Amygdala (tissue), 56 donors: ENCODE measurements at regions not wholly inside any gene's neighbourhood (a gene's known extent, or its start where the extent isn't known, plus 50 kb on each side); places are given as distances from the start of the nearest gene placed in this dataset.

Experiments
- DNase-seq, 56 donors: peaks; one replicate each; lab custom pipeline; 2025; lab: John Stamatoyannopoulos, UW

DNA sequence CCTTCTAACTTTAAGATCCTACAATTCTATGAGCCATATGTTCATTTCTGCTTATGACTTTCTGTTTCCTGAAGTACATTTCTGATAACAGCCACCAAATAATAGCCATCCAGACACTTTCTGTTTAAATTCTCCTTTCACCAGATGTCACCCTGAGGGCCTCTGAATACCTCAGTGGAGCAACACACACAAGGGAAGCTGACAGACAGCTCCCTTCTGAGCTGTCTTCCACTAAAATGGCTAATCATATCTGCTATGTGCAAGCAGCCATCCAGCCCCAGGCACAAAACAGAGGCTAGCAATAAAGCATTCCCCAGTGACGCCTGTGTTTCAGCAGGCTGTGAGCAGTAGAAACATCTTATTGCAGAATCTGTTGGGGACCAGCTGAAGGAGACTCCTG, 666.6 kb upstream of the UBE2E2 start:
- DNase-seq, result no peak

DNA sequence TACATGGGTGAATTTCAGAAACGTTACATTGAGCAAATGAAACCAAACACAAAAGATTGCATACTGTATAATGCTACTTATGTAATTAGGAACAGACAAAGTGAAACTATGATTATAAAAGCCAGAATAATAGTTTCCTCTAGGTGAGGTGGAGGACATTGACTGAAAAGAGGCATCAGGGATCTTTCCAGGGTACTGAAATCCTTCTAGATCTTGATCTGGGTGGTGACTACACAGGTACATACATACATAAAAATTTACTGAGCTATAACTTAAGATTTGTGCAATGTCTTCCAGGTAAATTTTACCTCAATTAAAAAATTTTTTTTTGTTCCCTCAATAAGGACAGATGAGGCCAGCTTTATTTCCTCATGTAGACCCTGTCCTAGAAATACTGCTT, 665.6 kb upstream of the UBE2E2 start:
- DNase-seq, result no peak

DNA sequence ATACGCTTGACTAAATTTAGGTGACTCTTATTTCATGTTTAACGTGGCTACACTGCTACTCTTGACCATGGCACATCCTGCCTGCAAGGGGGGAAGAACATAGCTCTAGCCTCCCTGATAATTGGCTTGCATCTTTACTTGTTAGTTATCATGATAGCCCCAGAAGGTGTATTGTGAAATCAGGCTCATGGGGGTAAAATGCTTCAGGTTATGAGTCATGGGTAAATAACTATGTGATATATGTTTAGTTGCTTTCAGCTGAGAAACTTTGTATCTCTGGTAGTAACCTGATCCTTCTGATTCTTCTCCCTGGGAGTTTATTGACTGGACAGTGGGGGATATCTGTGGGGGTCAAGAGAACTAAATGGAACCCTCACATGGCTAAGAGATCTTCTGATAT, 660.8 kb upstream of the UBE2E2 start:
- DNase-seq, result no peak

- DNase-seq, result no peak
These were observed 647.2 kb upstream of the UBE2E2 start for GRCh38 chr3:22555753-22556435.

DNA sequence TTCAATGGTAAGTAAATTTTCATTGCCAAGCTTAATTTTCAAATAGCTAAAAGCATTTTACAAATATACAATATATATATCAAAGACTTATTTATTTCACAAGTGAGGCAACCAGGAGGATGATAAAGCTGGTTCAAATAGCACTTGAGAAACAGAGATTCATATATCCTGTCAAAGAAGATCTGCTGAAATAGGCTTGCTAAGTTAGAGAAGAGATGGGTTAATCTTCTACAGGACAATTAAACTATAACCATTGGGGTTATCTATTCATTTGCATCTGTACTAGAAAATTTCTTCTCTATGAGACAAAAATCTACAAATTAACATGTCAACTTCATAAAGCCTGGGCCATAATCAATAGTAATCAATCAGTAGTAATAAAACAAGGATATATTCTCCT, 637.7 kb upstream of the UBE2E2 start:
- DNase-seq, result no peak

DNA sequence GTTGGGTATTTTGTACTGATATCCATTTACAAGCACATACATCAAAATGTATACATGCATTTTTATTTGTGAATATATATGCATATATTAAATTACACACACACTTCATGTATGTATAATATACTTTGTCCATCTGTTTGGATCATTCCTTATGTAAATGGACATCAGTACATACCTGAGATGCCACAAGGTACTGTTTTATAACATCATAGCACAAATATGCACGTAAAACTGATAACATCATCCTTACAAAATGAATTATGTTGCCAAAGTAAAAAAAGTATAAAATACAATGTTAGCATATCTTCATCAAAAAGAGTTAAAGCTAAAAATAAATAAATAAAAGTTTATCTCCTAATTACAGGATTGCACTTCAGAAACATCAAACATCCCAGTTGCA, 634.8 kb upstream of the UBE2E2 start:
- no peak for DNase-seq

- DNase-seq, result no peak
These were observed 633.6 kb upstream of the UBE2E2 start for GRCh38 chr3:22569570-22569969.

DNA sequence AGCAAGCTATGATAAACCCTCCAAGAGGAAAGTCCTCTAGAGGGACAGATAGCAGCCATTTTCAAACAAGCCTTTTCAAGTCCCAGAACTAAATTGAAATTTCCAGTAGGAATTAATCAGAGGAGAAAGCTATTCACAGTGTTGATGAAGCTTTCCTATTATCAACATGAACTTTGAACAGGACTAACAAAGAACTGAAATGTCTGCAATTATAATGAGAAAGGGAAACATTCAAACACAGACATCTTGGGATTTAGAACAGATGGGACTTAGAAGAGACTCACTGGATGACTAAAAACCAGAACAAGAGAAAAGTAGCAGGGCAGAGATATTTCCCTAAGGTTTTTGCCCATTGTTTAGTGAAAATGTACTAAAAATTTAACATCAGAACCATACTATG, 622.1 kb upstream of the UBE2E2 start:
- no peak for DNase-seq

DNA sequence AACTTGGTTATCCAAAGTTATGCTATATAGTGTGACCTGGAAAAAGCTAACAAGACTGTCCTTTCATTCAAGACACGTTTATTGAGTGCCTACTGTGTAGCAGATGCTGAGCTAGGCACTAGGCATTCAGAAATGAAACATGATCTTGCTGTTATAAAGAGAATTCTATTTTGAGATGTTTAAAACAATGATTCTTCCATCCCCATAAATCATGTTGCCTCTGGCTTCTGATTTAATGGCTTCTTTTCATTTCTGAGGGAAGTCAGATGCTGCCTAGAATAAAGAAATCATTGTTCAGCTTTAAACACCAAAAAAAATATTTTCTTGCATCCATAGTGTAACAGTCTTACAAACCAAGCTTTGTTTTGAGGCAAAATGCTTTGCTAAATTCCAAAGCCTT, 620.9 kb upstream of the UBE2E2 start:
- DNase-seq, result no peak

- no peak for DNase-seq
These were observed 617.6 kb upstream of the UBE2E2 start for GRCh38 chr3:22585504-22585903.

DNA sequence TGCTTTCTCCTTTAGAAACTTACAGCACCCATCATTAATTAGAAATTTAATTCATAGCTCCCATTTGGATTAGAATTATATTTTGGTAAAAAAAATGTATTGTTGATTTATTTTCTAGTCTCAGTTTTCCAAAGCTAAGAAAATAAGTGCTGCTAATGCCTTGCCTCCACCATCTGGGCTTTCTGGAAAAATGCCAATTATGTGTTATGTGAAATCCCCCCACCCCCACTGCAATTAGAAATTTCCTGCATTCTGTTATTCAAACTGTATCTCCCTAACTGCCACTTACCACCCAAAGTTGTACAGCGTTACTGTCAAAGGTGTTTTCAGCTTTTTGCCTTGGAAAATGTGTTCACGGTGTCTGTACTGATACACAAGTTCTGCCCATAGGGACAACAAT, 617.2 kb upstream of the UBE2E2 start:
- DNase-seq, result no peak

- no peak for DNase-seq
These were observed 615.7 kb upstream of the UBE2E2 start for GRCh38 chr3:22587446-22587845.

DNA sequence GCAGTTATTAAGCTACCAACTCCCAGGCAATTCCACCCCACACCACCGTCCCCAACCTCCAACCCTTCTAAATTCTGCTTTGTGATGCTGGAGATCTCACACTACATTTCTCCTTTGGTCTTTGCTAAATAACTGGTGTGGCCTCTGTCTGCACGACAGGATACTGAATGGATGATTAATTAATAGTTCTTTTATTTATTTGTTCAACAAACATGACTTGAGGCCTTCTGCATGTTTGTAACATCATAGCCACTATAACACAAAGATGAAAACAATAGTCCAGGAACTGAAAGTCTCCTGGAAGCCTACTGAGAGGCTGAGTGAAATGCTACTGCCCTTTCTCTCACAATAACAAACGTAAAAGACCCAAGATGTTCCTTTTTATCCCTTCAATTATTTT, 609.5 kb upstream of the UBE2E2 start:
- no peak for DNase-seq

- DNase-seq, result no peak
These were observed 608.1 kb upstream of the UBE2E2 start for GRCh38 chr3:22594990-22595389.

- no peak for DNase-seq
These were observed 596.7 kb upstream of the UBE2E2 start for GRCh38 chr3:22606461-22606860.

DNA sequence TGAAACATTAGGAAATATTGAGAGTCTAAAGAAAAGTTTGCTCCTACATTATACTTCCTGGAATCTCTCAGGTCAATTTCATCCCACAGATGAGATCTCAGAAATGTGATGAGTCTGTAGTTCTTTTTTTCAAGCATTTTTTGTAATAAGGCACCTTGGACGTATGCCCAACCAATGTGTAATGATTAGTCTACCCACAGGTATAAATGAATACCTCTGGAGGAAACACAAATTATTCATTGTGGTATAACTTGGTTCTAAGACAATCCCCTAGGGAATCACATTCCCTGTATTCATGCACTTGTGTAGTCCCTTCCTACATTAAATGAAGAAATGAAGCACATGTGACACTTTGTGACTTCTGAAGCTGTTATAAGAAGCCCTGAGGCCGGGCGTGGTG, 596.2 kb upstream of the UBE2E2 start:
- no peak for DNase-seq

- DNase-seq, result no peak
These were observed 595.0 kb upstream of the UBE2E2 start for GRCh38 chr3:22608093-22608492.

DNA sequence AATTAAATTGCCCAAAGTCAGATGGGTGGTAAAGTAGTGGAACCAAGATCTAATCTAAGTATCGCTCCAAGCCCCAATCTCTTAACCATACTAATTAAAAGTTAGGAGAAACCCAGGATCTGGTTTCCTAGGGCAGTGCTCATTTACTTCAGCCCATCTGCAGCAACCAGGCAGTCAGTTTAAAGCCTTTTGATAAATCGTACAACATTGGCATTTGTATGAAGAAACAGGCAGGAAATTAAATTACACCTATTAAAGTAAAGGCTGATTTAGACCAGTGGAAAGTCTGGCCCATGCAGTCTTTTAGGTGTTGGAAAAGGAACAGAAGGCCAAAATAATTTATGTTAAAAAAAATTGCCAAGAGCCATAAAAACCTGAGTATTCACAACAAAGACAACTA, 594.4 kb upstream of the UBE2E2 start:
- no peak for DNase-seq

DNA sequence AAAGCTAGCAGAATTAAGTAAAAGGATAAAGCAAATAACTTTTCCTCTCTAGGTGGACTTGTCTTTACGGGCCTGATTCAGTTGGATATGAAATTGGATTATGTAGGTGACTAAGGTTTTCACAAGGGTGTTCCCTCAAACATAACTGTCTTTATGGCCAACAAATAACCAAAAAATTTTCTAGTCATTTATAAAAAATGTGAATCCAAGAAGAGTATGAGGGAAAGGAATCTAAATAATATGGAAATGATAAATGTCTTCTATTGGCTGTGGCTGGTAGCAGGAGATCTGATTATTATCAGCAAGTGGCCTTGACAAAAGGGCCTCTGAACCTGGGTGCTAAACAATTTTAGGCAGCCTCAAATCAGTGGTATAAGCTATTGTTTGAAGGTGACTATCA, 594.0 kb upstream of the UBE2E2 start:
- no peak for DNase-seq

DNA sequence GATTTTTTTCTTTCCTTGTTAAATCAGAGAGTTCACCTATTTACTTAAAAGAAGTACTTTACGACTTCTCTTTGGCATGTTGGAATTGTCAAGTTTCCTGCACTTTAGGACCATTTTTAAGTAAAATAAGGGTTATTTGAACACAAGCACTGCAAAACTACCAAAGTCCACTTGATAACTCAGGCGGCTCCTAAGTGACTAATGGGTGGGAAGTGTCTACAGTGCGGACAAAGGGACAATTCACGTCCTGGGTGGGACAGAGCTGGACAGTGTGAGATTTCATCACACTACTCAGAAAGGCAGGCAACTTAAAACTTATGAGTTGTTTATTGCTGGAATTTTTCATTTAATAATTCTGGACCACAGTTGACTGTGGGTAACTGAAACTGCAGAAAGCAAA, 590.2 kb upstream of the UBE2E2 start:
- no peak for DNase-seq

DNA sequence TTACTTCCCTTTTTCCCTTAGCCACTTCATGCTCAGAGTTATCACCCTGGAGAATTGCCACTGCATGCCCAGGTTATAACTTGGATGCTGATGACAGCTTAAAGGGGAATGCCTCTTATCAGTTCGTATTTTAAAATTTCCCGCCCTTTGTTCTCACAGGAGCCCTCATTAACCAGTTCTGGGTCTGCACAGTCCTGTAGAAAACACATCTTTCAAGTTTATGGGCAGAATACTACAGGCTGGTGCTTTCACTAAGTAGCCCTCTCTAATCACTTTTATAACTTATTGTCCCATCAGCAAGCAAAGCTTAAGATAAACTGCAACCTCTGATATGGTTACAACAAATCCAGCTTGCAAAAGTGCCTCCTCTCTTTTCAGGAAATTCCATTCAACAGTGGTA, 587.3 kb upstream of the UBE2E2 start:
- DNase-seq, result no peak

DNA sequence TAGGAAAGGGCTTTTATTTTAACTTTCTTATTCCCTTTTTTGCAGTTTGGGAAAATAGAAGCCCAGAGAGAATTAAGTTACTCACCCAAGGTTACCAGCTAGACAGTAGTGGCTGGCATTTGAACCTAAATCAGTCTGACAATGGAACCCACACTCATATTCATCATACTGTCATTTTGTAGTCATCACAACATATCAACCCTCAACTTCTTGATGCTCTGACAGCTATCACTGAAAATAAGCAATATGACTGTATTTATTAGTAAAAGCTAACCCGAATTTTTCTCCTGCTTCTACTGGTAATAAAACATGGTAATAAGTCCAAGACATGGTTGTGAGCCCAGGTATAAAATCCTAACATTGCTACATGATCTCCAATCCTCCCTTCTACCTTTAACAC, 585.8 kb upstream of the UBE2E2 start:
- no peak for DNase-seq

DNA sequence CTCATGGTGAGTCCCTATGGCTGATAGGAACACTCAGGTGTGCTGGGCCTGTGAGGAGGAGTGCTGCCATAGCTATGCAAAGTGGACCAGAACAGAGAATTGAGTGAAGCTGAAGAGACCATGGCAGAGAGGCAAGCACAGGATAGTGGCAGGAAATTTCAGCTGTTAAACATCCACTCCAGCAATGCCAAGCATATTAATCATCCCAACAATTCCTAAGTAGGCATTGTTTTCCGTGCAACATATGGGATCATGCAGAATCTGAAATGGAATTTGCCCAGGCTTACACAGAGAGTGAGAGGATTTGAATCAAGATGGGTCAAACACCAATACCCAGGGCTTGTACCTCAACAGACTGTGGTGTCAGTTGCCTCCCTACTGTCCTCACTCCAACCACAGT, 582.6 kb upstream of the UBE2E2 start:
- DNase-seq, result no peak
